NCI-H2029 (cell line): ENCODE measurements at regions not wholly inside any gene's neighbourhood (a gene's known extent, or its start where the extent isn't known, plus 50 kb on each side); places are given as distances from the start of the nearest gene placed in this dataset.

ENCODE experiments used
- DNase-seq: peaks from one replicate; lab custom pipeline; 2025; lab: John Stamatoyannopoulos, UW

- no peak for DNase-seq
Measured at GRCh38 chr15:39304931-39305728, 275.7 kb upstream of the THBS1 start.

GRCh38 chr15:39310633-39311032 is 270.2 kb upstream of the THBS1 start:
- no peak for DNase-seq

GRCh38 chr15:39312984-39313383 is 267.9 kb upstream of the THBS1 start:
- no peak for DNase-seq

GRCh38 chr15:39313467-39313866 is 267.4 kb upstream of the THBS1 start:
- DNase-seq = no peak

GRCh38 chr15:39313881-39314280 is 267.0 kb upstream of the THBS1 start:
- DNase-seq = no peak

GRCh38 chr15:39315206-39315850 is 265.6 kb upstream of the THBS1 start:
- no peak for DNase-seq

GRCh38 chr15:39317225-39317624 is 263.7 kb upstream of the THBS1 start:
- no peak for DNase-seq

- no peak for DNase-seq
Measured at GRCh38 chr15:39318231-39318630, 262.6 kb upstream of the THBS1 start.

DNA sequence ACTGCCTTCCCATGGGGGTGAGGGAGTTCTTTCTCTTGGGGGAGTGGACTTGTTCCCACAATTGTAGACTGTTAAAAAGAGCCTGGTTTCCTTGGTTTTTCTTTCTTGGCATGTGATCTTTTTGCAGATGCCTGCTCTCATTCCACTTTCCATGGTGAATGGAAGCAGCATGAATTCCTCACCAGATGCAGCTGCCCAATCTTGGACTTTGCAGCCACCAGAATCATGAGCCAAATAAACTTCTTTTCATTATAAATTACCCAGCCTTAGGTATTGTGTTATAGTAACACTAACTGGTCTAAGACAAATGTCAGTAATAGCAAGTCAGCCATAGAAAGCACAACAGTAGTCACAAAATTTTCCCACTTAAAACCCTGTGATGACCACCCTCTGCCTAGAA is 260.5 kb upstream of the THBS1 start:
- no peak for DNase-seq

GRCh38 chr15:39320886-39321285 is 260.0 kb upstream of the THBS1 start:
- no peak for DNase-seq

GRCh38 chr15:39321977-39322376 is 258.9 kb upstream of the THBS1 start:
- no peak for DNase-seq

DNA sequence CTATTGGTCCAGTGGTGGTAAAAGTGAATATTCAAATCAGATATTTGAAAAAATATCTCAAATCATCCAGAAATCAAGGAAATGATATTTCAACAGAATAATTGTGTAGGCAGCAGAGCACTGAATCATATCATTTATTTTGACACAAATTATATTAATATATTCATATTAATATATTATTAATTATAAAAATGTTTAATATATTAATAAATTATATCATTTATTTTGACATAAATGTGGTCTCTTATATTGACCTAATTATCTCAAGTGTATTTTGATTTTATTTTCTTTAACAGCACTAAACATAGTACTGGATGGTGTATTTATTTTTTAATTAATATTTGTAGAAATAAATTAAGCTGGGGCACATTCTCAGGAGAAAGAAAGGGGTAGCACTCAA is 257.7 kb upstream of the THBS1 start:
- no peak for DNase-seq

DNA sequence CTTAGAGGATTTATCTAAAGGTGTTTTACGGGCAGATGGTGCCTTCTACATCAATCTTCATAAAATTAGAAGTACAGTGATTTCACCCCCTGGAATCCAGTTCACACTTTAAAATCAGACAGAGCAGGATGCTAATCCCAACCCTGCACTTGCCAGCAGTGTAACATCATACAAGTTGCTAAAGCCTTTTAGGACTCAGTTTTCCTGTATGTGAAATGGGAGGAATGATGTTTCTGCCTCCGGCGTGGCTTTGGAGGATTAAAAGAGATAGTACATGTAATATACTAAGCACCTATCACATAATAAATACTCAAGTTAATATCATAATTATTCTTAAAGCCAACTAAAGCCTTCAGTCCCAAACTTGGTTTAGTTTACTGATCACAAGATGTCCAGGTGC is 257.2 kb upstream of the THBS1 start:
- no peak for DNase-seq

DNA sequence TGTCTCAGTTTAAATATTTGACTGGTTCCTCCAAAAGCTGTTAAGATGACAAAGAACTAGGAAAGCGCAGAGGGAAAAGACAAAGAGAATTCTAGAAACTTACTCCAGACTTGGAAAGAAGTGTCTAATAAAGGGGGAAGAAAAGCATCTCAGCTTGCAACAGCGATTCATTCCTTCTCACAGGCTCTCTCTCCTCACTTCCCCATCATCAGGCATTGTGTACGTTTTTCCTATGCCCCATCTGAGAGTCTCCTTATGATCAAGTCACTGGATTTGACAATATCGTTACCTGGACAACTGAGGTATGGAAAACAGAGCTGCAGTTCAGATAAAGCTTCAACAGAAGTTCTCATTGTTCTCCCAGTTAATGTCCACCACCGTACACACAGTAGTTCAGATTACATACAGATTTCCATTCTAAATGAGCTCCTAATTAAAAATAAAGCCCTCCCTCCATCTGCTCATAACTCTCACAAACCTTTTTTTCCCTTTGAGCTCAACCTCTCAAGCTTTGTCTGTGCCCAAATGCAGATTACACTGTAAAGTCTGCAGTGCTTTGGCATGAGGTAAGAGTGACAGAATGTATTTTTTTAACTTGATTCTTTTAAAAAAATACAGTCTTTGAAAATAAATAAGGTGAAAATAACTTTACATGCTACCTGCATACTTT is 254.4 kb upstream of the THBS1 start:
- DNase-seq = no peak

- DNase-seq = no peak
Measured at GRCh38 chr15:39327005-39327730, 253.7 kb upstream of the THBS1 start.

GRCh38 chr15:39330061-39330460 is 250.8 kb upstream of the THBS1 start:
- no peak for DNase-seq

- DNase-seq = no peak
Measured at GRCh38 chr15:39331584-39331983, 249.3 kb upstream of the THBS1 start.

DNA sequence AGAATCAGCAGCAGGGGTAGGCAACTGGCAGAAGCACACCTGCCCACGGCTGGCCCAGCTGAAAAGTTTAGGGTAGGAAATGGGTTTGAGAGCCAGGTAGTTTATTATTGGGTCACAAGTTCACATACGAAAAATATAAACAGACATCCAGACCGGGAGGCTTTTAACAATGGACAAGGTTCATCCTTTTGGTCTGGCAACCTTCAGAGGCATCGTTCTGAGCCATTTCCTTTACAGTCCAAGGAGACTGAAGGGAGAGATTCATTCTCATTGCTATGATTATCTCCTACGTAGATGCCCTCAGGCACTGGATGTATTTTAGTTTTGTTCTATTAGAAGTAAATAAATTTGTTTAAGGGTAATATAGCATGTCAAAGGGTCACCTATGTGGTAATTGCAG is 248.0 kb upstream of the THBS1 start:
- no peak for DNase-seq

DNA sequence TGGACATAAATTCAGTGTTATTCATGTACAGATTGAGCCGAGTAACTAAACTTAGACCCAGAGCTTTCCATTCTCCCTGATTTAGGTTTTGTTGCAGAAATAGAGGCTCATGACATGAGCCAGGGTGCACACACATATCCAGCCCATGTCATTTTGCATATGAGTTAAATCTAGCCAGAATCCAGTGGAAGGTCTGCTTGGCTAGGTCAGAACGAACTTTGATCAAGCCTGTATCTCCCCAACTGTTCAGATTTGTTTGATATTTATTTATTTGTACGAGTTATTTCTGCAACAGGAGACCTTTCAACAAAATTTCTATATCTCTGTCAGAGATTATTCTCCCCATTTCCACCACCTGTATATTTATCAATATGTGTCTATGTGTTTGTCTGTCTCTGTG is 247.5 kb upstream of the THBS1 start:
- DNase-seq = no peak

- DNase-seq = no peak
Measured at GRCh38 chr15:39333896-39334295, 247.0 kb upstream of the THBS1 start.

DNA sequence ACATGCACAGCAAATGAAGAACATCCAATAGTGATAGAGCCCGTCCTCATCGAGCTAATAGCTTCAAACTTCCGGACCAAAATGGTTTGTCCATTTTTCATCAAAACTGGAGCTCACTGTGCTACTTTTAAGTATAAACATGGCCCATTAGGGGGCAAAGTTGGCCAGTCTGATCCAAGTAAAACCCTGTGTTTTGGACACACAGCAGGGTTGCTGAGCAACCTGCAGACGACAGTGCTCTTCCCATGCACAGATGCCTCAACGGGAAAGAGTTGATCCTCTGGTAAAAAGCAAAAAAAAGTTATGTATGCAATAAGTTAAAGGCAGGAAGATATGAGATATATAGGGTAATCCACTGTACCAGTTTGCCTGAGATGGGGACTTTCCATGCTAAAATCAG is 244.0 kb upstream of the THBS1 start:
- no peak for DNase-seq

DNA sequence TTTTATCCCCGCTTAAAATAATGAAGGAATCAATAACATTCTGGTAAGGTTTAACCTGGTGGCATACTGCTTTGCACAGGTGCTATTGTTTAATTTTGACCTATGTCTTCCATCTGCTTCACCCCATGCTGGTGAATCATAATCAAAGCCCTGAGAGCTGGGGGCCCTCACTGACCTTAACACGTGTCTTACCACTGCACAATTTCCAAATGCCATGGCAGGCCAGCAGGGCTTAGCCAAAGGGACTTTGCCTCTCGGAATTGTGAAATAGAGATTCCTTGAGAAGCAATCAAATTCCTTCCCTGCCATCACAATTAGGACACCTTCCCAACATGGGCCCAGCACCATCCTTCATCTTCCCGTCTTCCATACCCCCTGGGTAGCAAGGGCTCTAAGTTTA is 242.6 kb upstream of the THBS1 start:
- no peak for DNase-seq
